GM19023 (cell line): ENCODE measurements at regions not wholly inside any gene's neighbourhood (a gene's known extent, or its start where the extent isn't known, plus 50 kb on each side); places are given as distances from the start of the nearest gene placed in this dataset.
"Not testable (repeated sequence)": the region's sequence is repeated elsewhere in the genome, so short reads cannot be mapped to it uniquely, and the experiment has no call there.

ENCODE experiments used
- ATAC-seq: cut with Tn5 transposase; IDR thresholded peaks from one replicate; pipeline ENCODE4 v1.9.1; 2021; ENCODE audit warnings: mild to moderate bottlenecking, moderate library complexity; ENCODE audit not compliant: unreplicated experiment

DNA sequence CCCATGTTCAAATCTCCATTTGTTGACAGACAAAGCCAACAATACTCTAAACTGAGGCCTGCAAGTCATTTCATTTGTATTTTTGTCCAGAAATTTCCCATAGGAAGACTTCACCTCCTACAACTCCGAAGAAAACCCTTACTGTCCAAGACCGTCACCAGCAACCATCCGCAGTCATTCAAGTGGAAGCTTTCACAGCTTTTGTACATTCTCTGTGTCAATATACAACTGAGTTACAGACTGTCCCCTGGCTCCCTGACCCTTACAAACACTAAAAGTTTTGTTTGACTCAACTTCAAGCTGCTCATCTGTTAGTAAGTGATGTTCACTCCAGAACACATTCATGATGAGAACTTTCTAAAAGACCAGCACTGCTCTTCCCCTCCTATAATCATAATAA is 210.1 kb downstream of the DEPDC1B start:
- ATAC-seq: no peak

DNA sequence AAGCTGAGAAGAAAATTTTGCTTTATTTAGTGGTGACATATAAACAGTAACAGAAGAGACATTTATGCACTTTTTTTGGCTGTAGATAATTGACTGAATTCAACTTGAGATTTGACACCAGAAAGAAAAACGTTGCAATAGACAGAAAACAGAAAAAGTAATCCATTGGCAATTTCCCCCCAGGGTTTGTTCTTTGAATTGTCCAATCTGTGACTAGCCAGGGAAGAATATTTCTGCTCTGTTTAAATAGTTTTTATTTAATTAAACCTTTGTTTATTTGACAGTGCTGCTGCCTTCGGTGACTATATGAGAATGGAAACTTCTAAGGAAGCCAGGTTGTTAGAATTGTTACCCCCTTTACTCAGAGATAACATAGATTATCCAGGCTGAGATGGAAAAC is 210.6 kb downstream of the DEPDC1B start:
- ATAC-seq: no peak

DNA sequence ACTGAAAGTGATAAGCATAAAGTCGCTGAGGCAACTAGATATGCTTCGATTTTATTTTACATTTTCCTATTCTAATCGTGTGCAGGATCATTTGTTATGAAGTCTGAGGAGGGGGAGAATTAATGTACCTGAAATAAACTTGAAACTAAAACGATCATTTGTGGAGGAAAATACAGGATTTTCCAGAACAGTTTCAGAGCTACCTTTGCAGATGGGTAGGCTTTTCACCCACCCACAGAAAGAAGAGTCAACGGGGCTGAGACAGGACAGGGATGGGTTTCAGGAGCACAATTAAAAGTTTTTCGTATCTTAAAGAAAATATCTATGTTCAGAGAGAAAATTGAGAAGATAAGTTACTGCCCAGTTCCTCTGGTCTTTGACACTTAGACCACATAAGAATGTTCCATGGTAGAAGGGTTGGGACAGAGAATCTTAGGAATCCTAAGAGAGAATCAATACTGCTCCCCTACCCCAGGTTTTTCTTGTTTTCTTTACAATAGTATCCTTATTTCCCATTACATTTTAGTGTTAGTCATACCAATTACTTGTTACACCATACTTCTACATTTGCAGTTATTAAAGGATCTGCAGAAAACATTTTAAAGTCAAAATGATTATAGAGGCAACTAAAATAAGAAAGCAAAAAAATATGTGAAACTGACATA is 211.4 kb downstream of the DEPDC1B start:
- ATAC-seq: no peak

DNA sequence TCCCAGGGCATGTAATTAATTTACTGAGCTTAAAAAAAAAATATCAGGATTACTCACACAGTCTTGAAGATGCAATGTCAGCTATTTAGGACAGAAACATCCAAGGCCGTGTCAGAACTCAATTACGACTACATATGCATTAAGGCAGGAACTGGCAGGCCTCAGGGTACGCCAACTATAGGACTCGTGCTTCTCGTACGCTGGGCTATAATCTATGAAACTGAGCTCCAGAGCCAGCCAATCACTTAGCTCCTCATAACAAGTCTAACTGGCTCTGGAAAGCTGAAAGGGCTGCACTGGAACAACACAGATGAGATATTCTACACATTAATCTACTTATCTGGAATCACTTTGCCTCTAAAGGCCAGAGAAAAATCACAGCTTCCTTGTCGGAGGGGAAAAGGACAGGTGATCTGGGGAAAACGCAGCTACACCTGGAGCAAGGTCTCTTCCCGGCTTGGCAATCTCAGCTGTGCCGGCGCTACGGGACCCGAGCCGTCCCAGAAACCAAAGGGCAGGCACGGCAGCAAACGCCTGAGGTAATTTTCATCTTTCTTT is 212.0 kb downstream of the DEPDC1B start:
- ATAC-seq: no peak

DNA sequence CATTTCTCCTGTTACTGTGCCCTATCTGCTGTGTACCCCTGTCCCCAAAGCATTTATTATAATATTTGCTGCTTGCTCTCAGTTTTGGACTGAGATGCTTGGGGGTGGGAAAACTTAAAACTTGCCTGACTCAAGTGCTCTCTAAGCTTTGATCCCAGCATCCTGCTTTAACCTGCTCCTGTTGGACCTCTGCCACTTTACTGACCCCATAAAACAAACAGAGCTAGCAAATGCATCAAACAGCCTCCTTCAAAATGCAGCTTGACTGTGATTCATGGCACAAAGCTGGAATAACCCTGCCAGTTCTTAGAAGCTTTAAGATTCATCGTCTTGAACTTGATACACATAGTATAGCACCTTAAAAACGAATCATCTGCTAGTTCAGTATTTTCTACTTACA is 212.5 kb downstream of the DEPDC1B start:
- ATAC-seq: no peak

DNA sequence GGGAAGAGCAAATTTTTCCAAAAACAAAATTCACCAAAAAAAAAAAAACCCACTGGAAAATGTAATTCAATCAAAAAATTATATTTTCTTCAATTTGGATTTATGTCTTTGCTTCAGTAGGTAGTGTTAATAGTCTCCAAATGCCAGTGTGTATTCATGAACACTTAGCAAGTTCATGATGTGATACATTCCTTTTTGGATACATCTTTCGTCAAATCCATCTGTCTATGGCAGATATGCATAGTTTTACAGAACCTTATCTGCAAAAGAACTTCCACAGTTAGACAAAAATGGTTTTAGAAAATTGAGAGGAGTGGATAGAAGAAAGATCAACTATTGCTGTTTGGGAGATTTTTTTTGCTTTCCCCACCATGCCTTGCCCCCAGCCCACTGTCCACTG is 214.6 kb downstream of the DEPDC1B start:
- ATAC-seq: no peak

DNA sequence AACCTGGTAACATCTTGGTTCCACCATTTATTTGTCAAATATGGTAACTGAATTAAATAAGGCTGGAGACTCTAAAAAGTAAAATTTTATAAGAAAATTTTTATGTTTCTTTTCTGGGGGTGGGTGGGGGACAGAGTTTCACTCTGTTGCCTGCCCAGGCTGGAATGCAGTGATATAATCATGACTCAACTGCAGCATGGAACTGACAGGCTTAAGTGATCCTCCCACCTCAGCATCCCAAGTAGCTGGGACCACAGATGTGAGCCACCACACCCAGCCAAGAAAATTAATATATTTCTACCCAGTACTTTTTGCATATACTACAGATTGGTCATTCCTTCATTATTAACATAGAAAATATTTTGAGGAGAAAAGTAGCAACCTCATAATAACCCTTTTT is 216.9 kb downstream of the DEPDC1B start:
- no peak for ATAC-seq

DNA sequence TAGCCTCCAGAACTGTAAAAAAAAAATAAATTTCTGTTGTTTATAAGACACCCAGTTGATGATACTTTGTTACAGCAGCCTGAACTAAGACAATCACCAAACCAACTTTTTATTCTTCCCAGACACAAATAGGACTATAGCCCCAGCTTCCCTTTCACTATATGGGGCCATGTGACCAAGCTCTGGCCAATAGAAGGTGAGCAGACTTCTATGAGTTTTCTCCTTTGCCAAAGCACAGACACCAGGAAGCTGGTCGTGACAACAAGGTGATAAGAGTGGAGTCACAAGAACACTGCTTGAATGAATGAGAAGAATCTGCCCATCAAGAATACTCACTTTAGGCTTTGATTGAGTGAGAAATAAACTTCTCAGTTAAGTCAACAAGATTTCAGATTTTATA is 217.7 kb downstream of the DEPDC1B start:
- ATAC-seq: no peak

DNA sequence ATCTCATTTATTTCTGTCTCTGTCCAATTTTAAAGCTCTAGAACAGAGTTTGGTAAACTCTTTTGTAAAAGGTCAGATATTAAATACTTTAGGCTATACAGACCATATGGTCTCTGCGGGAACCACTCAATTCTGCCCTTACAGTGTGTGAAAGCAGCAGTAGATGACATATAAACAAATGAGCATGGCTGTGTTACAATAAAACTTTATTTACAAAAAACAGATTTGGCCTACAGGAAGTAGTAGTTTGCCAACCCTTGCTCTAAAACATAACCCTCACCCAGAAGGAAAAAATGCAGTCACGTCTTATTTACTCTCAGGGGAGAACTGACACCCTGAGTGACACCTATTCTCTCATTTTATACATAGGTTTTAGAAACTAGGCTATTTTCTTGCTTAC is 220.4 kb downstream of the DEPDC1B start:
- no peak for ATAC-seq

DNA sequence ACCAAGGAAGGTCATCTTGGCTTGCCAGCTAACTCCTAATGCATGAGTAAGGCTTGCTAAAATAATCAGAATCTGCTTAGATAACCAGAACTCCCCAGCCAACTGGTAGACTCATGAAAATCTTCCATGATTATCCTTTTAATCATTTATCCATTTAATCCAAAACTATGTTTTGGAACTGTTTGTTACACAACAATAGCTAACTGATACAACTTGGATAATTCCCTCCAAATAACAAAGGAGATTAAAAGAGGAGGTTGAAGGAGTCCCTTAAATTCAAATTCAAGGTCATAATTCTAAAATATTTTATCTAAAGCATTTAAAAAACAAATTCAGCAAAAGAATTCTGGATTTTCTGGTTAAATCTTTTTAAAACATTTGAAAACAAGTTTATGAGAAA is 222.1 kb downstream of the DEPDC1B start:
- no peak for ATAC-seq

DNA sequence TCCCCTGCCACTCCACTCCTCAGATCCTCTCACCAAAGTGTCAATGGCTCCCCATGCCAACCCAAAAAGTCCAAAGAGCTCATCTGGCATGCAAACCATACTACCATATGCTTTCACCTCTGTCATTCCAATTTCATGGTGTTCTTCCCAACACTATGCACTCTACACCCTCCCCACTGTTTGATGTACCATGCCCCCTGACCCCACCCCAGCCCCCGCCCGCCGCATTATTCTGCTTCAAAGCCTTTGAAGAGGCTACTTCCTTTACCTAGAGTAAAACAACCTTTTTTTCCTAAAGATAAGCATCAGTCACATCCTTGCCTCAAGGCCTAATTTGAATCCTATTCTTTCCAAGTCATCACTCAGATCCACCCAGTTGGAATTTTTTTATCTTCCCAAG is 226.3 kb downstream of the DEPDC1B start:
- no peak for ATAC-seq

DNA sequence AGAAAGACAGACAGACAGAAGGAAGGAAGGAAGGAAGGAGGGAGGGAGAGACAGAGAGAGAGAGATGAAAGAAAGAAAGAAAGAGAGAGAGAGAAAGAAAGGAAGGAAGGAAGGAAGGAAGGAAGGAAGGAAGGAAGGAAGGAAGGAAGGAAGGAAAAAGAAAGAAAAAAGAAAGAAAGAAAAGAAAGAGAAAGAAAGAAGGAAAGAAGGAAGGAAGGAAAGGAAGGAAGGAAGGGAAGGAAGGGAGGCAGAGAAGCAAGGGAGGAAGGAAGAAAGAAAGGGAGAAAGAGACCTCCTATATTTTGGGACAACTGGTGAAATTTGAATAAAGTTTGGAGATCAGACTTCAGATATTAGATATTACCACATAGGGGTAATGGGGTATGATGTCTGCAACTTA is 226.9 kb downstream of the DEPDC1B start:
- ATAC-seq: not testable (repeated sequence)

DNA sequence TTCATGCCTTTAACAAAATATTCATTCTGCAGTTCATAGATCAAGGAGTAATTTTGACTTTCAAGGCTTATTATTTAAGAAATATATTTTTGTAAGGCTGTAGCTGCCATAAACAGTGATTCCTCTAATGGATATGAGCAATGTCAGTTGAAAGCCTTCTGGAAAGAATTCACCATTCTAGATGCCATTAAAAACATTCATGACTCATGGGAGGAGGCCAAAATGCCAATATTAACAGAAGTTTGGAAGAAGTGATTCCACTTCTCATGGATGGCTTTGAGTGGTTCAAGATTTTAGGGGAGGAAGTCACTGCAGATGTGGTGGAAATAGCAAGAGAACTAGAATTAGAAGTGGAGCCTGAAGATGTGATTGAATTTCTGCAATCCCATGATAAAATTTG is 229.1 kb downstream of the DEPDC1B start:
- ATAC-seq: no peak

DNA sequence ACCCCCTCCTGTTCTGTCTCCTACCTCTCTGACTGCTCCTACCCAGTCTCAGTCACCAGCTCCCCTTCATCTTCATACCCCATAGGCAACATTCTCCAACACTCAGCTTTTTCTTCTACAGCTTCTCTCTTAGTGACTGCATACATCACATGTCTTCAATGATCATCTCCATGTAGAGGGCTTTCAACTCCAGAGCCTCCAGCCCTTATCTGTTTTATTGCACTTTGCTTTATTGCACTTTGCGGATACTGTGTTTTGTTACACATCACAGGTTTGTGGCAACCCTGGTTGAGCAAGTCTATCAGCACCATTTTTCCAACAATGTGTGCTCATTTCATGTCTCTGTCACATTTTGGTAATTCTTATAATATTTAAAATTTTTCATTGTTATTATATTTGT is 230.7 kb downstream of the DEPDC1B start:
- ATAC-seq: no peak

DNA sequence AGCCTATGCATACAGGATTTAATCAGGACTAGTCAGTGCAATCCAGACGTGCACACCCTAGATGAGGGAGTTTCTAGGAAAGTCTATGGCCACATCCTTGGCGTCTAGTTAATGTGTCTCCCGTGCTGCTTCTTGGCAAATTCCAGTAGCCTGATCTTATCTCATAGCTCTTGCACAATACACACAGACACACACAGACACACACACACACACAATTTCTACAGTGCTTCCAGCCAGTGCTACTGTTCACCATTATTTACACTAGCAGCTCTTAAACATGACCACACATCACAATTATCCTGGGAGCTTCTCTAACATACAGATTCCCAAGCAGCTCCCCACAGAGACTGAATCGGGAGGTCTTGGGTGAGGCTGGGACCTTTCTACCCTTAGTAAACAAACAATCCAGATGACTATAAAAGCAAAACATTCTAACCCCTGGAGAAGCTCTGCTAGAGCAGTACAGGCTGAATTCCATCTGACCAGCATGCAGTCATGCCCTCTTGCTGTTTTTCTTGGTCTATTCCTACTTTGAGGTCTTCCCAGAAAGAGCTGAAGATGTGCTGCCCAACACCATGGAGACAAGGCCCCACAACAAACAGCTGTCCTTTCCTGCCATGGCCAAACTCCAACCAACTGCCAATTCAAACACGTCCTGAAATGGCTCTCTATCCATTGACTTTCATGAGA is 236.6 kb downstream of the DEPDC1B start:
- ATAC-seq: no peak

DNA sequence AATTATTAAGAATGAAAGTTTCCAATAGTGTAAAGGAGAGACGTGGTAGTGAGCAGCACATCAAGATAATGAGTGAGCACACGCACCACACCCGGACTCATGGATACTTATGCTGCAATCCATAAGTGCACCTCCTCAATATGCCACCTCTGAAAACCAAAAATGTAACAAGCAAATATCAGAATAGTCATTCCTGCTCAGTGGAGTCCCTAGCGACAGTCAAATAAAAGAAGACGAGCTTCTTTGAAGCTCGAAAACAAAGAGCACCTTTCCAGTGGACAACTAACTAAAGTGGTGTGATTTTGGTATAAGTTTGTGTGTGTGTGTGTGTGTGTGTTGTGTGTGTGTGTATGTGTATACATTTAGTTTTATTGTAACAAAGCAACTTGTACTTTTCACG is 241.3 kb downstream of the DEPDC1B start:
- ATAC-seq: no peak

DNA sequence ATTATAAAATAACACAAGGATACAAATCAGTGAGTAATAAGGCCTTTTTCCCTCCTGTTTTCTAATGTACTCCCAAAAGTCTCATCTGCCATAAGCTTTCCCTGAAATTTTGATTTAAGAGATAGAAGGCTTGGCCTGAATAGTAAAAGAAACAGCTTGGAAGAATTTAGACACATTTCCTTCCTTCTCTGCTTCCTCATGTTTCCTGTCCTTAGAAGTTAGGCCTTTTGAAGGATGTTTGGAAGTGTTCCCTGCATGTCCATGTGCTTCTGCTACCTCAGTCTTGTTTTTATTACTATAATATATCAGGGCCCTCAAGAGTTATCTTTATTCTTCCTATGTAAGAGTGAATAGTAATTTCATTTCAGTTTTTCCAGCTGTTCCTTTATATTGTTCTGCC is 242.7 kb downstream of the DEPDC1B start:
- ATAC-seq: no peak

DNA sequence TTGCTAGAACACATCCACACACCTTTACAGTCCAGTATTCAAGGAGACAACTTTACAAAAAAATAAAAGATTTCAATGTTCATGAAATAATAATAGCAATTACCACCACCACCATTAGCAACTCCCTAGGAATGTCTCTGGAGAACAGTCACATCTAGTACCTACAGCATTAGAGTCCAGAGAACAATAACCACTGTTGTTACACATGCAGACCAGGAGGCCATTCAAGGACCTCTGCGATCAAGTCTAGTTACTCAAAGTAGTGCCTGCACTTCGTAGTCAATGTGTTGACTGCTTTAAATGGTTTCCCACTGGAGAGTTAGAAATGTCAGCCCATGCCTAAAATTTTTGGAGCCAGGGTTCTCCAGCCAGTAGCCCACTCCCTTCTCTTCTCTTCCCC is 244.4 kb downstream of the DEPDC1B start:
- no peak for ATAC-seq

DNA sequence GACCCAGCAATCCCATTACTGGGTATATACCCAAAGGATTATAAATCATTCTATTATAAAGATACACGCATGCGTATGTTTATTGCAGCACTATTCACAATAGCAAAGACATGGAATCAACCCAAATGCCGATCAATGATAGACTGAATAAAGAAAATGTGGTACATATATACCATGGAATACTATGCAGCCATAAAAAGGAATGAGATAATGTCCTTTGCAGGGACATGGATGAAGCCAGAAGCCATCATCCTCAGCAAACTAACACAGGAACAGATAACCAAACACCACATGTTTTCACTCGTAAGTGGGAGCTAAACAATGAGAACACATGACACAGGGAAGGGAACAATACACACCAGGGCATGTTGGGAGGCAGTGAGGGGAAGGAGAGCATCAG is 245.7 kb downstream of the DEPDC1B start:
- not testable (repeated sequence) for ATAC-seq

DNA sequence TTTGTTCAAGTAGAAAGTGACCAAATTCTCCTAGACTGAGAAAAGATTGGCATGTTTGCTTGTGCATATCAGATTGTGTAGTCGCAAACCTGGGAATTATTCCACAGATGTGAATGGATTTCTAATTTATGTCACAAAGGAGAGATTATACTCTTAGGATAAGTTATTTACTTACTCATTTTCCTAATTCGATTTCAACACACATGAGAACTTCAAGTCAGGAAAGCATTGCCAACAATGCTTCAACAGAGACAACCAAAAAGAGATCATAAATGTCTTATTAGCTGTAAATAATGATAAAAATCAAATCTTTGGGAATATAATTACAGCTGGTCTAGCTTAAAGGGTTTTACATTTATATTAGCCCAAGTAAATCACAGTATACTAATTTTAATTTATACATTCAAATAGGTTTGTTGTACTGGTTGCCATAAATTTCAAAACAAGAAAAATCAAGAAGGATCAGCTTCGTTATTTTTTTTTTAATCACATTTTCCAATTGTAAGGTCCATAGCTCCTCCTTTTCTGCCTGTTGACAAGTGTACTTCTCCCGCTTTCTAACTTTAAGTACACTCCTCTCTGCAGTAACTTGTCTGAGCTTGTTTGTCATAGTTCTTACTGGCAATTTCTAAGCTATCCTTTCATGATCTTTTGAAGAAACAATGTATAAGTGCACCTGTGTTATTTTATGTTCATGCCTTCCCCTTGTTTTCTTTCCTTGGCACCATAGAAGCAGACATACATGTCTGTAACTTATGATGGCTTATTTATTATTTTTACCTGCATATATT is 246.6 kb downstream of the DEPDC1B start:
- ATAC-seq: no peak

DNA sequence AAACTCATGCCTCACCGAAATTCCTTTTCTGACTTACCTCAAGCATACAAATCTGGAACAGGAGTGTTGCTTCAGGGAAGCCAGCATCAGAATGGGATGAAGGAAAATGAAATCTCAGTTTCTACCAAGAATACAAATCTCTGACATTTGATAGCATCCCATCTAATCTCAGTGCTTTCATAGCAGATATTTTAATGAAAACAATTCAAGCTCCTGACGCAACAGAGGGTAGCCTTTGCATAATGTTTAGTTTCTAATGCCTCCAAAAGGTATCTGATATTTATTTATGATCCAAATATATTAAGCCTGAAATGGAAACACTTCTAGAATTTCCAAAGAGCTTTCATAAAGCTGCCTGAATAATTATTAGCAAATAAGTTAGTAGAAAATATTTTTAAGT is 251.4 kb downstream of the DEPDC1B start:
- ATAC-seq: no peak

DNA sequence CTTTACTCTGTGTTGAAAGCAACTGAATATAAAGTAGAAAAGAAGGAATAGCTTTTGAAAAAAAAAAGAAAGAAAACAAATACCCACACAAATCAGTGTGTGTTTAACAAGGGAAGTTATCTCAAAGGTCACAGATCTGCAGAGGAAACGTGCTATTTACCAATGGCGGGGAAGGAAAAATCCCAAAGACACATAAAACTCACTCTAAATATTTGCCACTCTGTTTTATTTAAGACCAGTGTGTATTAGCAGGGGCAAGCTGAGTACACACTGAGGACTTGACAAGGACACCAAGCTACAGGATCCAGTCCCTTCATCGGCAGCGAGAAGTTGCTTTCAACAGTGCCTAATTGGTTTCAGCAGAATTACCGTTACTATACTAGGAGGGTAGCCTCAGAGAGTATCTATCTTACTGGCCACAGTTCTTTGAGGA is 252.5 kb downstream of the DEPDC1B start:
- ATAC-seq: no peak
